ENCODE measurements at regions not wholly inside any gene's neighbourhood (a gene's known extent, or its start where the extent isn't known, plus 50 kb on each side); places are given as distances from the start of the nearest gene placed in this dataset.

DNA sequence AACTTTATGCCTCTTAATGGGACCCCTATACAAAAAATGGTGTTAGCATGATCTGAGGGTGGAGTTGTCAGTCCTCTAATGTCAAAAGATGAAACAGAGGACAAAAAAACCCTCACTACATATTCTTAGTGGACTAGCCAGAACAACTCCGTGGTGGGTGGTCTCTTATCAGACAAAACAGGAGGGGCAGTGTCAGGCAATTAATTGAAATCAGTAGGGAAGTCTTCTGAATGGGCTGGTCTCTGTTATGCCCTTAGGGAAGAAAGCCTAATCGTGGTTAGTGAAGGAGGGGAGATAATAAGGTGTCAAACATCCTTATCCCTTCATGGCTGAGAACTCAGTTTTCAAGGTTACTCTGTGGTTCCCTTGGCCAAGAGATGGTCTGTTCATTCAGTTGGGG is 909.4 kb downstream of the GRID1 start:
- DNase-seq = no peak
- H3K27ac Mint-ChIP-seq (ENCODE audit: unreplicated experiment) = no peak overlapping the region
- H3K36me3 Mint-ChIP-seq (ENCODE audit: insufficient read depth, unreplicated experiment) = no peaks in the 10 kb centered on the region
- no peak overlapping the region for H3K4me3 ChIP-seq (ENCODE audit: low read depth, low read length)
- H3K36me3 ChIP-seq (ENCODE audit: control insufficient read depth, insufficient read depth, low read length) = no peaks in the 10 kb centered on the region
- BruUV-seq (replicated peaks) = no TSS peak
- ChIA-PET POLR2A (no interaction called here), CTCF (no interaction called here)
- H3K27me3 Mint-ChIP-seq (ENCODE audit: insufficient read depth, unreplicated experiment) = peaks cover 6% of the 10 kb centered on the region
- no peaks in the 10 kb centered on the region for H3K27me3 ChIP-seq (replicated peaks; ENCODE audit: control insufficient read depth, insufficient read depth, low read length)
- H3K4me1 ChIP-seq = no peaks in the 10 kb centered on the region
- H3K4me1 Mint-ChIP-seq (ENCODE audit: low read depth, unreplicated experiment) = no peaks in the 10 kb centered on the region
- H3K9me3 ChIP-seq = no peaks in the 10 kb centered on the region
- TF ChIP-seq, protein P1, sequence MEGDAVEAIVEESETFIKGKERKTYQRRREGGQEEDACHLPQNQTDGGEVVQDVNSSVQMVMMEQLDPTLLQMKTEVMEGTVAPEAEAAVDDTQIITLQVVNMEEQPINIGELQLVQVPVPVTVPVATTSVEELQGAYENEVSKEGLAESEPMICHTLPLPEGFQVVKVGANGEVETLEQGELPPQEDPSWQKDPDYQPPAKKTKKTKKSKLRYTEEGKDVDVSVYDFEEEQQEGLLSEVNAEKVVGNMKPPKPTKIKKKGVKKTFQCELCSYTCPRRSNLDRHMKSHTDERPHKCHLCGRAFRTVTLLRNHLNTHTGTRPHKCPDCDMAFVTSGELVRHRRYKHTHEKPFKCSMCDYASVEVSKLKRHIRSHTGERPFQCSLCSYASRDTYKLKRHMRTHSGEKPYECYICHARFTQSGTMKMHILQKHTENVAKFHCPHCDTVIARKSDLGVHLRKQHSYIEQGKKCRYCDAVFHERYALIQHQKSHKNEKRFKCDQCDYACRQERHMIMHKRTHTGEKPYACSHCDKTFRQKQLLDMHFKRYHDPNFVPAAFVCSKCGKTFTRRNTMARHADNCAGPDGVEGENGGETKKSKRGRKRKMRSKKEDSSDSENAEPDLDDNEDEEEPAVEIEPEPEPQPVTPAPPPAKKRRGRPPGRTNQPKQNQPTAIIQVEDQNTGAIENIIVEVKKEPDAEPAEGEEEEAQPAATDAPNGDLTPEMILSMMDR (IDR thresholded peaks at IDR 0.05; ENCODE audit: insufficient read depth in 1 of 2, low read depth in 1 of 2, low read length in 1 of 2, severe bottlenecking in 1 of 2, unreplicated experiment in 1 of 2) = no peak
- H3K4me3 Mint-ChIP-seq (ENCODE audit: unreplicated experiment) = no peak overlapping the region
- intact Hi-C loops (cut with micrococcal nuclease; ENCODE audit: unreplicated experiment) = no loop called here
- H3K9me3 Mint-ChIP-seq (ENCODE audit: unreplicated experiment) = no peaks in the 10 kb centered on the region

DNA sequence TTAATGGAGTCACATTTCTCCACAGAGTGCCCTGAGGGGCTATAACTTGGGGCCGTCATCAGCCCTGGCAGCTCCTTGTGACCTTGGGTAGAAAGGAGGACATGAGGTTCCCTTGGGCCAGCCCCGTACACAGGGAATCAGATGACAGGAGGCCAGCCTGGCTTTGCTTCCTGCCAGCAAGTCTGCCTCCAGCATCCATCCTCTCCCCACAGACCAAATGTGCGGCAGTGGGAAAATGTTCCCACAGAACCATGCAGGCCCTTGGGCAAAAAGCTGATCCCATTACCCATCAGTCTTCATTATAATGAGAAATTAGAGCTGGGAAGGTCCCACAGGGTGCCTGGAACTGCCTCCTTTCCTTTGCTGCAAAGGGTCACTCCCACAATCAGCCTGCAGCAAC is 908.3 kb downstream of the GRID1 start:
- H3K4me1 ChIP-seq = no peaks in the 10 kb centered on the region
- H3K36me3 Mint-ChIP-seq (ENCODE audit: insufficient read depth, unreplicated experiment) = no peaks in the 10 kb centered on the region
- H3K27me3 ChIP-seq (replicated peaks; ENCODE audit: control insufficient read depth, insufficient read depth, low read length) = no peaks in the 10 kb centered on the region
- intact Hi-C loops (cut with micrococcal nuclease; ENCODE audit: unreplicated experiment) = no loop called here
- no peak overlapping the region for H3K4me3 Mint-ChIP-seq (ENCODE audit: unreplicated experiment)
- H3K4me1 Mint-ChIP-seq (ENCODE audit: low read depth, unreplicated experiment) = no peaks in the 10 kb centered on the region
- no peak overlapping the region for H3K4me3 ChIP-seq (ENCODE audit: low read depth, low read length)
- TF ChIP-seq, protein P1 (IDR thresholded peaks at IDR 0.05; ENCODE audit: insufficient read depth in 1 of 2, low read depth in 1 of 2, low read length in 1 of 2, severe bottlenecking in 1 of 2, unreplicated experiment in 1 of 2) = no peak
- ChIA-PET POLR2A (no interaction called here), CTCF (no interaction called here)
- no peaks in the 10 kb centered on the region for H3K9me3 ChIP-seq
- H3K27ac Mint-ChIP-seq (ENCODE audit: unreplicated experiment) = no peak overlapping the region
- peaks cover 6% of the 10 kb centered on the region for H3K27me3 Mint-ChIP-seq (ENCODE audit: insufficient read depth, unreplicated experiment)
- BruUV-seq (replicated peaks) = no TSS peak
- H3K9me3 Mint-ChIP-seq (ENCODE audit: unreplicated experiment) = no peaks in the 10 kb centered on the region
- no peak for DNase-seq
- H3K36me3 ChIP-seq (ENCODE audit: control insufficient read depth, insufficient read depth, low read length) = no peaks in the 10 kb centered on the region

DNA sequence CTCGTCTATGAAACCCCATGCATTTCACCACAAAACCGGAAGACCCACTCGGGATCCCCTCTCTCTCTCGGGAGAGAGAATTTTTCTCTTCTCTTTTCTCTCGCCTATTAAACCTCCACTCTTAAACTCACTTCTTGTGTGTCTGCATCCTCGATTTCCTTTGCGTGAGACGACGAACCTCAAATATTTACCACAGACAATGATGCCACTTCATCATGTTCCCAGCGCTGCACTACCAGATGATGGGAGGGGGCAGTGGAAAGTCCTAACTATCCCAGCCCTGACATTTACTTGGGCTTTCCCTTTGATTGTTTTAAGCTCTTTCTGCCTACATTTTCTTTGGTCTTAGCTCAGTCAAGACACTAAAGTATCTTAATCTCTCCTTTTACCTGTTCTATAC is 906.7 kb downstream of the GRID1 start:
- H3K4me3 Mint-ChIP-seq (ENCODE audit: unreplicated experiment) = no peak overlapping the region
- no peak overlapping the region for H3K27ac Mint-ChIP-seq (ENCODE audit: unreplicated experiment)
- no peaks in the 10 kb centered on the region for H3K27me3 ChIP-seq (replicated peaks; ENCODE audit: control insufficient read depth, insufficient read depth, low read length)
- intact Hi-C loops (cut with micrococcal nuclease; ENCODE audit: unreplicated experiment) = no loop called here
- no peak for DNase-seq
- H3K4me1 Mint-ChIP-seq (ENCODE audit: low read depth, unreplicated experiment) = no peaks in the 10 kb centered on the region
- H3K36me3 ChIP-seq (ENCODE audit: control insufficient read depth, insufficient read depth, low read length) = no peaks in the 10 kb centered on the region
- H3K4me3 ChIP-seq (ENCODE audit: low read depth, low read length) = no peak overlapping the region
- H3K36me3 Mint-ChIP-seq (ENCODE audit: insufficient read depth, unreplicated experiment) = no peaks in the 10 kb centered on the region
- H3K9me3 Mint-ChIP-seq (ENCODE audit: unreplicated experiment) = no peaks in the 10 kb centered on the region
- TF ChIP-seq, protein P1 (IDR thresholded peaks at IDR 0.05; ENCODE audit: insufficient read depth in 1 of 2, low read depth in 1 of 2, low read length in 1 of 2, severe bottlenecking in 1 of 2, unreplicated experiment in 1 of 2) = no peak
- BruUV-seq (replicated peaks) = no TSS peak
- no peaks in the 10 kb centered on the region for H3K9me3 ChIP-seq
- ChIA-PET CTCF (no interaction called here), POLR2A (no interaction called here)
- peaks cover 3% of the 10 kb centered on the region for H3K27me3 Mint-ChIP-seq (ENCODE audit: insufficient read depth, unreplicated experiment)
- H3K4me1 ChIP-seq = no peaks in the 10 kb centered on the region

Measured in Caco-2 (cell line).